Neural cell (in vitro differentiated cells): ENCODE measurements at regions not wholly inside any gene's neighbourhood (a gene's known extent, or its start where the extent isn't known, plus 50 kb on each side); places are given as distances from the start of the nearest gene placed in this dataset.

ENCODE experiments used
- CTCF ChIP-seq: fragments of 450-650 bp; IDR thresholded peaks from 2 replicates; pipeline ENCODE4 v1.5.1; 2014; ENCODE audit warnings: antibody characterized with exemption, mild to moderate bottlenecking, moderate library complexity; ENCODE audit not compliant: poor library complexity, severe bottlenecking
- EP300 ChIP-seq: fragments of 450-650 bp; conservative IDR thresholded peaks from 2 replicates; pipeline ENCODE4 v1.6.1; 2014; ENCODE audit warnings: antibody characterized with exemption, mild to moderate bottlenecking, moderate library complexity; ENCODE audit not compliant: poor library complexity, severe bottlenecking
- EZH2 ChIP-seq: fragments of 200-600, 300-800 bp; shearing (Covaris generic), sonication (generic); IDR thresholded peaks from 2 replicates; pipeline ENCODE4 v1.6.1; 2014; ENCODE audit warnings: antibody characterized with exemption, low read length, borderline replicate concordance, mild to moderate bottlenecking; ENCODE audit not compliant: insufficient read depth, poor library complexity, severe bottlenecking
- POLR2AphosphoS5 ChIP-seq: IDR thresholded peaks from 2 replicates; pipeline ENCODE4 v1.6.1; 2012
- REST ChIP-seq: IDR thresholded peaks from 2 replicates; pipeline ENCODE4 v1.6.1; 2012; ENCODE audit warnings: borderline replicate concordance
- SMC3 ChIP-seq: fragments of 450-650 bp; conservative IDR thresholded peaks from 2 replicates; pipeline ENCODE4 v1.6.1; 2014; ENCODE audit warnings: antibody characterized with exemption, mild to moderate bottlenecking, moderate library complexity; ENCODE audit not compliant: poor library complexity
- TAF1 ChIP-seq: IDR thresholded peaks from 2 replicates; pipeline ENCODE4 v1.6.1; 2012; ENCODE audit warnings: low read depth

GRCh38 chr2:74048147-74048546 lies 63.4 kb downstream of the TET3 start:
- TF ChIP-seq CTCF, result no peak
- TF ChIP-seq TAF1, result no peak
- no peak for TF ChIP-seq EZH2
- no peak for TF ChIP-seq EP300
- TF ChIP-seq POLR2AphosphoS5, result no peak
- no peak for TF ChIP-seq REST
- no peak for TF ChIP-seq SMC3
